ENCODE measurements at regions not wholly inside any gene's neighbourhood (a gene's known extent, or its start where the extent isn't known, plus 50 kb on each side); places are given as distances from the start of the nearest gene placed in this dataset.
"Not testable (repeated sequence)": the region's sequence is repeated elsewhere in the genome, so short reads cannot be mapped to it uniquely, and the experiment has no call there.

GRCh38 chr6:164736090-164736489, 573.3 kb downstream of the C6orf118 start:
- DNase-seq (ENCODE audit: low read depth in 1 of 2, low spot score in 1 of 2) = not testable (repeated sequence)

DNA sequence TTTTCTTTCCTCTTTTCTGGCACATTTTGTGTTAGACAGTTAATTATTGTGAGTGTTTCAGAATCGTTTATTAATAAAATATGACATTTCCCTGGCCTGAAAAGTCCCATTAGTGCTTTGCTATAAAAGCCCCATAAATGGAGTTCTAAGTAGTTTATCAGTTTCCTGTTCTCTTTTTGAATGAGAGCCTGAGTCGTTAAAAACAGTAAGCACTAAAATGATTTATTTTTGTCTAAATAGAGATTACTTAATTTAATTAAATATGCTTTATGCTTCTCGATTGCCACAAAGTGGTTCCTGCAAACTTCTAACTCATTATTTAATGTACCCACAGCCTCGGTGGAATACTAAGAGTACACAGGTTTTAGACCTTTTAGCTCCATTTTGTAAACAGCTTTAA, 577.9 kb downstream of the C6orf118 start:
- no peak for DNase-seq (ENCODE audit: low read depth in 1 of 2, low spot score in 1 of 2)

DNA sequence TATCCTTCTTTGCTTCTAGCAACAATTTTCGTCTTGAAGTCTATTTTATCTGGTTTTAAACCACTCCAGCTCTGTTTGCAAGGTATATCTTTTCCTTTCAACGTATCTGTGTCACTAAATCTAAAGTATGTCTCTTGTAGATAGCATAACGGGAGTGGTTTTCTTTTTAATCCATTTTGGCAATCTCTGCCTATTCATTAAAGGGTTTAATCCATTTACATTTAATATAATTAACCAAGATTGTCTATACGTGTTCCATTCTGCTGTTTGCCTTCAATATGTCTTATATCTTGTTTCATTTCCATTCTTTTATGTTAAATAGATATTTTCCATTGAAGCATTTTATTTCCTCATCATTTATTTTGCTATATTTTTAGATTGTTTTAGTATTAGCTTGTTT, 587.9 kb downstream of the C6orf118 start:
- no peak for DNase-seq (ENCODE audit: low read depth in 1 of 2, low spot score in 1 of 2)

- no peak for DNase-seq (ENCODE audit: low read depth in 1 of 2, low spot score in 1 of 2)
Observed at GRCh38 chr6:164700497-164700896, 608.9 kb downstream of the C6orf118 start.

DNA sequence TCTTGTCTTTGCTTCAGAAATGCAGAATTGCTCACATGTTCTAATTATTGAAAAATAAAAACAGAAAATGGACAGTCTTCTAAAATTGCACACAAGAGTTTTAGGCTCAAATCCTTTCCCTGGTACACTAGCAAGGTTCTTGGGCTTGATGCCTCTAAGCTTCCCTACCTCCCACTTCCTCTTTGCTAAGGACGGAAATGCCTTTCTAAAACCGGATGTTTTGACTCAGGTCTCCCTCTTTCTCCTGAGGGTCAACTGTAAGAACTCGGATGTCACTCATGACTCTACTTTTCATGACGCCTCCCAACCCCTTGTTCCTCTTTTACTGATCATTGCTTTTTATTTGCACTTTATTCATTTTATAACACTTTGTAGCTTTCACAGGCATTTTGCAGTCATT, 613.5 kb downstream of the C6orf118 start:
- no peak for DNase-seq (ENCODE audit: low read depth in 1 of 2, low spot score in 1 of 2)

DNA sequence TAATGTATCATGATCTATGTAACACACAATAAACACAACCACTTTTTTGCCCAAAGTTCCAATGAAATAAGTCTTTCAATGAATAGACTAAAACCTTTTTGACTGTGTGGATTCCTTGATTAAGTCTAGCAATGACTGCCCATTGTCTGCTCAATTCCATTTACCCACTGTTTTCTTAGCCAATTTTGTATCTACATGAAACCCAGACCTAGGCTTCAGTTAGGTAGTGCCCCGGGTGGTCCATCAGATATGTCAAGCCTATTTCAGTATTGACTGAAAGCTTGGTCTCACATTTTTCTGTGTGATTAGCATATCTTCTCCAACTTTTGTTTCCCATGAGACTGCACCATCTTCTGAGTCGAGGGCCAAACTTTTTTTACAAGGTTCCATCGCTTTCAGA, 615.0 kb downstream of the C6orf118 start:
- DNase-seq (ENCODE audit: low read depth in 1 of 2, low spot score in 1 of 2) = no peak

GRCh38 chr6:164693944-164694343, 615.5 kb downstream of the C6orf118 start:
- DNase-seq (ENCODE audit: low read depth in 1 of 2, low spot score in 1 of 2) = no peak

GRCh38 chr6:164692772-164693510, 616.5 kb downstream of the C6orf118 start:
- DNase-seq (ENCODE audit: low read depth in 1 of 2, low spot score in 1 of 2) = no peak

DNA sequence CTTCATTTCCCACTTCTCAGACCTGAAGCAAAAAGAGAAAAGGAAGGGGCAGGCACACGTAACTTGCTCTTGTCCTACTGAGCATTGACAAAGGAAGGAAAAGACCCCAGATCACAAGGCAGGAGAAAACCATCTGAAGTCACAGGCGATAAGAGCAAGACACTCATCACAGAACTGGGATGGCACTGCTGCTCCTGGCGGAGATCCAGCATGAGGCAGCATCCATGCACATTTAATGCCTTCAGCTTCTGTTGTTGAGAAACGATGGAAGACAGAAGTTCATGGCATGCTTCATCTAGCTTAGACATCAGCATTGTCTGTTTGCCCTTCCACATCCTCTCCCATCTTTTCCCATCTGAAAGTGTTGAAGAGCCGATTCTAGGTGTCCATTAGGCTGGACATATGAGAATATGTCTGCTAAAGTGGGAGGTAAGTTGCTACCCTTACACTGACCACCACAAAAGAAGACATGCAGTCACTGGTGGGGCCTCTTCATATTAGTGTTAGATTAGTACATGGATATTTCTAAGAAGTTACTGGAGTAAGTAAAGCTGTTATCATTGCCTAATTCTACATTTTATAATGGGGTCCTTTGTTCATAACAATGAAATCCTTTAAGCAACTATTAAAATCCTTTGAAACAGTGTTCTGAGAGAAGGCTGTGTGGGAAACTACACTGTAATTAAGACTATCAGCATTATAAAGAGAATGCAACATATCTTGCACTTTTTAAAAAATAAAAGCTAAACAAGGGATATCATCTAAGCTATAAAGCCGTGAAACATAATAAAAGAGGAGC, 618.5 kb downstream of the C6orf118 start:
- no peak for DNase-seq (ENCODE audit: low read depth in 1 of 2, low spot score in 1 of 2)

- no peak for DNase-seq (ENCODE audit: low read depth in 1 of 2, low spot score in 1 of 2)
Observed at GRCh38 chr6:164690241-164690640, 619.2 kb downstream of the C6orf118 start.

- DNase-seq (ENCODE audit: low read depth in 1 of 2, low spot score in 1 of 2) = no peak
Observed at GRCh38 chr6:164665328-164665727, 644.1 kb downstream of the C6orf118 start.

GRCh38 chr6:164663634-164664033, 645.8 kb downstream of the C6orf118 start:
- no peak for DNase-seq (ENCODE audit: low read depth in 1 of 2, low spot score in 1 of 2)

GRCh38 chr6:164661716-164662115, 647.7 kb downstream of the C6orf118 start:
- DNase-seq (ENCODE audit: low read depth in 1 of 2, low spot score in 1 of 2) = no peak

GRCh38 chr6:164660781-164661180, 648.6 kb downstream of the C6orf118 start:
- DNase-seq (ENCODE audit: low read depth in 1 of 2, low spot score in 1 of 2) = no peak

DNA sequence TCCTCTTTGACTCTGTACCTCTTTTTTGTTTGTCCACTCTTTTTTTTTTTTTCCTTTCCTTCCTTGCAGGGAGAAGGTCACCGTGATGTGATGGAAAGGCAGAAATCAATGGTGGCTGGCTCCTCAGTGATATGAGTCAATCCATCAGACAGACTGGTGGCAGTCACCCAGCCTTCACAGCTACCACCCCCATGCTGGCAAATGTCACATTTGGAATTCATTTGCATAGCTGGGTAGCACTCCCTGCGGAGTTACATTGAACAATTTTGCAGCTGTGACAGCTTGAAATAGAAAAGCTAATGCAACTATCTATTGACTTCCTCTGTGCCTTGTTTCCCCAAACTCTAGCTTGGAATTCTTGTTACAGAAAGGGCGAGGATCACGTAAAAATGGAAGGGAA, 668.4 kb downstream of the C6orf118 start:
- DNase-seq (ENCODE audit: low read depth in 1 of 2, low spot score in 1 of 2) = no peak

DNA sequence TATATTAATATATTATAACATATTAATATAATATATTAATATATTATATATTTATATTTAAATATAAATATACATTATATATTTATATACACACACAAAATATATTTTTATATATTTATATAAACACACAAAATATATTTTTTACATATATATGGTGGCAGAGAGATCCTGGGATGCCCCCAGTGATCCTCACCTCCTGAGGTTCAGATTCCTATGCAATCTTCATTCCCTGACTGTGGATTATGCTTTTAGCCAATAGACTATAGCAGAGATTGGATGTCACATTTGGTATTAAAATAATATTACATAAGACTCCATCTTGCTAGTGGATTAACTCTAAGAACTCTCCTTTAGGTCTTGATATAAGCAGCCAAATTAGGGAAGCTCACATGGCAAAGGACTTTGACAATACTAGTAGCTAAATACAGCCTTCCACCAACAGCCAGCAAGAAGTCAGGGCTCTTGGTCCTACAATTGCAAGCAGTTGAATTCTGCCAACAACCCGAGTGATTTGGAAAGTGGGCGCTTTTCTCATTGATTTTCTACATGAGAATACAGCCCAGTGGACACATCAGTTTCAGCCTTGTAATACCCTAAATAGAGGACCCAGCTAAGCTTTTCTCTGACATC, 681.0 kb downstream of the C6orf118 start:
- DNase-seq (ENCODE audit: low read depth in 1 of 2, low spot score in 1 of 2) = no peak

- no peak for DNase-seq (ENCODE audit: low read depth in 1 of 2, low spot score in 1 of 2)
Observed at GRCh38 chr6:164616917-164617524, 692.4 kb downstream of the C6orf118 start.

GRCh38 chr6:164612751-164613150, 696.7 kb downstream of the C6orf118 start:
- no peak for DNase-seq (ENCODE audit: low read depth in 1 of 2, low spot score in 1 of 2)

DNA sequence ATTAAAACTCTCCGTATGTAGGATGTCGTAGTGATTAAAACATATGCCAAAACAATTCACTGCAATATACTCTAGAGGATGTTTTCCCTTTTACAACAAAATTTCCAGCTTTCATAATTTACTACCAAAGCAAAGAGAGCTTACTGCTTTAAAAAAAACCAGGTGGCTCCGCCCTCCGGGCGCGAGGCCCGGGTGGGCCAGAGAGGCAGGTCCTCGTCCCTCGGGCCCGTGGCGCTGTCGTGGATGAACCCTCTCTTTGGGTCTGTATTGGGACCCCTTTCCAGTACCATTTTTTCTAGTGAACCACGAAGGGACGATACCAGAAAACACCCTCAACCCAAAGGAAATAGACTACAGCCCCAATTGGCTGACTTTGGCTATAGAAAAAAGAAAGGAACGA, 698.5 kb downstream of the C6orf118 start:
- not testable (repeated sequence) for DNase-seq (ENCODE audit: low read depth in 1 of 2, low spot score in 1 of 2)

DNA sequence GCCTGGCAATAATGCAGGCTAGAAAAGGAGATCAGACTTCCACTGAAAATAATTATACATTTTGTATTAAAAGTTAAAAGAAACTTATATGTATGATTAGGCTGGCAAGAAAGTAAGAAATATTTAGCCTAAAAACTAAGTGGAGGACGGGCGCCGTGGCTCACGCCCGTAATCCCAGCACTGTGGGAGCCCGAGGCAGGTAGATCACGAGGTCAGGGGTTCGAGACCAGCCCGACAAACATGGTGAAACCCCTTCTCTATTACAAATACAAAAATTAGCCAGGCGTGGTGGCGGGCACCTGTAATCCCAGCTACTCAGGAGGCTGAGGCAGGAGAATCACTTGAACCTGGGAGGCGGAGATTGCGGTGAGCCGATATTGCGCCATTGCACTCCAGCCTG, 707.0 kb downstream of the C6orf118 start:
- not testable (repeated sequence) for DNase-seq (ENCODE audit: low read depth in 1 of 2, low spot score in 1 of 2)

GRCh38 chr6:164581563-164581962, 727.8 kb downstream of the C6orf118 start:
- no peak for DNase-seq (ENCODE audit: low read depth in 1 of 2, low spot score in 1 of 2)

DNA sequence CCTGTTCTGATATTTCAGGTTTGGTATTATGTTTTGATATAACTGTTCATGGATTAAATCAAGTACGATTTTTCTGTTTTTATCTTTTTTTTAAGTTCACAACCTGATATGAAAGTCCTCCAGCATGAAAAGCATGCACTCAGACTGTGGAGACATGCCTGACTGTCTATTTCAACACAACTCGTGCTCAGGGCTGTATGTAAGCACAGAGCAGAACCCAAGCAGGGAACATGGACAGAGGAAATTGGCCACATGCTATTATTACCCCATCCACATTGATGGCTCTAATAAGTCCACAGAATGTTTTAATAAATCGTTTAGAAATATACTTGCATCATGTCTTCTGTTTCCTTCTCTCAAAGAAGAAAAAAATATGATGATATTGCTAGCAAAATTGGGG, 730.4 kb downstream of the C6orf118 start:
- no peak for DNase-seq (ENCODE audit: low read depth in 1 of 2, low spot score in 1 of 2)

Measured in activated CD4-positive, alpha-beta T cell treated with anti-CD3 and anti-CD28 coated beads, Interleukin-2, amount 50 U/mL, for 24 hours (primary cell).